ACC112 (cell line): ENCODE measurements at regions not wholly inside any gene's neighbourhood (a gene's known extent, or its start where the extent isn't known, plus 50 kb on each side); places are given as distances from the start of the nearest gene placed in this dataset.

Source experiments
- H2AFZ ChIP-seq: fragments of 200-600 bp; sonication (generic); one replicate; pipeline ENCODE4 v1.6.0; 2017; ENCODE audit warnings: antibody characterized with exemption, low read length; ENCODE audit not compliant: unreplicated experiment
- H3K27ac ChIP-seq: fragments of 200-600 bp; sonication (generic); 2 replicates; pipeline ENCODE4 v1.5.1; 2014; ENCODE audit warnings: low read depth, mild to moderate bottlenecking, antibody characterized with exemption, low read length, moderate library complexity
- H3K27me3 ChIP-seq: fragments of 200-600 bp; sonication (generic); 2 replicates; pipeline ENCODE4 v1.6.1; 2014; ENCODE audit warnings: mild to moderate bottlenecking, antibody characterized with exemption, low read length, moderate library complexity, mixed read lengths; ENCODE audit not compliant: insufficient read depth
- H3K36me3 ChIP-seq: fragments of 200-600 bp; sonication (generic); 2 replicates; pipeline ENCODE4 v1.6.1; 2016; ENCODE audit warnings: mild to moderate bottlenecking, antibody characterized with exemption, low read length, moderate library complexity, mixed read lengths; ENCODE audit not compliant: insufficient read depth
- H3K4me1 ChIP-seq: fragments of 200-600 bp; sonication (generic); one replicate; pipeline ENCODE4 v1.6.1; 2016; ENCODE audit warnings: low read length, mixed read lengths; ENCODE audit not compliant: insufficient read depth, unreplicated experiment, control insufficient read depth
- H3K4me3 ChIP-seq: fragments of 200-600 bp; sonication (generic); 2 replicates; pipeline ENCODE4 v1.5.1; 2014; ENCODE audit warnings: mild to moderate bottlenecking, low read depth, low read length
- H3K79me2 ChIP-seq: fragments of 200-600 bp; sonication (generic); one replicate; pipeline ENCODE4 v1.6.0; 2016; ENCODE audit warnings: low read length; ENCODE audit not compliant: control insufficient read depth, unreplicated experiment, insufficient read depth

DNA sequence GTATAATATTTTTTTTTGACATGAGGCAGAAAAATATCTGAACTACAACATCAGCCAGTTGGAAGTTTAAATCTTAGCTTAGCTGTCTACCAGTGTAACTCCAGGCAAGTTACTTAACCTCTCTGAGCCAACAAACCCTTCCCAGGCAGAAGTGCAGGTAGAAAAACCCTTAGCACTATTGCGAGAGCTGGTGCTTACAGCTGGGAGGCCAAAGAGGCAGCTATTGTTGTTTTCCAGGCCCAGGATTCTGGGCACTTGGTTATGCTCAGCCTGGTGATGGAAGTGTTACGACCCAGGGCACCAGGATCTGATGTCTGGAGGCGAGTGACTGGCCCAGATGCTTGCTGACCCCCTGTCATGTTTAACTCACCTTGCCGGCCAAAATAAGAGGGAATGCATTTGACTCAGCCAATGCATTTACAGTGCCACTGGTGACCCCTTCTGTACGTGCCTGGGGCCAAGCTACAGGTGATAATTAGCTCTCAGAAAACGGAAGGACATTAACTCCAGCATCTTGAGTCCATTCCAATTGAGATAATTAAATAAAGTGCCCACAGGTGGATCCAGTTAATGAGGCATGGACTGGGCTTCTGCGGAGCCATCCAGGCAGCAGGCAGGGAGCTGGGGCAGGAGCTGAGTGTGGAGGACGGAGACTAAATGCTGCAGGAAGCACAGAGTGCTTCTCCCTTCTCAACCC is 126.5 kb upstream of the HABP2 start:
- Histone ChIP-seq H3K36me3 (no peaks in the 10 kb centered on the region), H3K4me3 (no peak overlapping the region), H3K4me1 (no peaks in the 10 kb centered on the region), H2AFZ (no peak overlapping the region), H3K27me3 (peaks cover 93% of the 10 kb centered on the region), H3K79me2 (no peaks in the 10 kb centered on the region), H3K27ac (no peak overlapping the region)

DNA sequence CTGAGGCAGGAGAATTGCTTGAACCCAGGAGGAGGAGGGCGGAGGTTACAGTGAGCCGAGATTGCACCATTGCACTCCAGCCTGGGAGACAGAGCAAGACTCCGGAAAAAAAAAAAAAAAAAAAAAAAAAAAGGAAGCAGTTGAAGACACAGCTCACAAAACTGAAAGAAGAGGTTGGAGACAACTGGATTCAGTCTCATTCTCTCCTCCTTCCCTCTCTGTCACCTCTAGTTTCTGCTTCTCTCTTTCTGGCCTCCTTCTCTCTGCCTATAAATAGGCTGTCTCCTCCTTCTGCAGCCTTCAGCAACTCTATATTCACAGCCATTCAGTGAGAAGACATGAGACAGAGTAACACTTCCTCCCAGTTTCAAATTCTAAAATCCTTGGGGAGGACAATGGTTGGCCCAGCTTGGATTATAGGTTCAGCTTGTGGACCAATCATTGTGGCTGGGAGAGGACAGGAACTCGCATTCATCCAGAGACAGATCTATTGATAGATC is 125.6 kb upstream of the HABP2 start:
- no peak overlapping the region for H3K4me3 ChIP-seq
- peaks cover 94% of the 10 kb centered on the region for H3K27me3 ChIP-seq
- no peak overlapping the region for H2AFZ ChIP-seq

DNA sequence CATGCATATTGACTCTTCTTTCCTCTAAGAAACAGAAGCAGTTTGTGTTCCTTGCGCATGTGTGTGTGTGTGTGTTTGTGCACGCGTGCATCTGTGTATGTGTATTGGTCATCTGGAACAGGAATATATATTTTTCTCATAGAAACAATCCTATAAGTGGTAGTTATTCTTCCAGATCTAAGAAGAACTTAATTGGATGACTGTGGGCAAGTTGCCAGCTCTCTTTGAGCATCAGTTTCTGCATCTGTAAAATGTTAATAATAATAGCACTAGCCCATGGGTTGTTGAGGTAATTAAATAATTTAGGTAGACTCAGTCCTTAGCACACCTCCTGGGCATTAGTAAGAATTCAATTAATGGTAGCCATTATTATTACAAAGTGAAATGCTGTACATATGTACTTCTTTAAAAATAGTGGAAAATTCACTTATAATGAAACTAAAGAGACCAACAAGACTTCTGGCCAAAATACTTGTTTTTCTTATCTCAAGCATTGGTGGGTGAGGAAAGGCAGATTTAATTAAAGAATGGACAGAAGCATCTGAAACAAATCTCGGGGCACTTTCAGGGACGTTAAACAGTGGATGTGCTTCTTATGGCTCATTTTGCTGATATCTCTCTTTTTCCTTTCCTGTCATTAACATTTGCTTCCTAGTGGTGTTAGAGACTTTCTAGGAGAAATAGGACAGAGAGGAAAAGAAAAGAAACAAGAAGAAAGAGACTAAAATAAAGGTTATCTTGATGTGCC is 124.9 kb upstream of the HABP2 start:
- Histone ChIP-seq H3K4me3 (no peak overlapping the region), H3K4me1 (no peaks in the 10 kb centered on the region), H2AFZ (no peak overlapping the region), H3K36me3 (no peaks in the 10 kb centered on the region), H3K79me2 (no peaks in the 10 kb centered on the region), H3K27me3 (peaks cover 94% of the 10 kb centered on the region), H3K27ac (no peak overlapping the region)

More for the DNA sequence above, 125.6 kb upstream of the HABP2 start:
- Histone ChIP-seq H3K4me1 (no peaks in the 10 kb centered on the region), H3K27ac (no peak overlapping the region), H3K36me3 (no peaks in the 10 kb centered on the region), H3K79me2 (no peaks in the 10 kb centered on the region)

DNA sequence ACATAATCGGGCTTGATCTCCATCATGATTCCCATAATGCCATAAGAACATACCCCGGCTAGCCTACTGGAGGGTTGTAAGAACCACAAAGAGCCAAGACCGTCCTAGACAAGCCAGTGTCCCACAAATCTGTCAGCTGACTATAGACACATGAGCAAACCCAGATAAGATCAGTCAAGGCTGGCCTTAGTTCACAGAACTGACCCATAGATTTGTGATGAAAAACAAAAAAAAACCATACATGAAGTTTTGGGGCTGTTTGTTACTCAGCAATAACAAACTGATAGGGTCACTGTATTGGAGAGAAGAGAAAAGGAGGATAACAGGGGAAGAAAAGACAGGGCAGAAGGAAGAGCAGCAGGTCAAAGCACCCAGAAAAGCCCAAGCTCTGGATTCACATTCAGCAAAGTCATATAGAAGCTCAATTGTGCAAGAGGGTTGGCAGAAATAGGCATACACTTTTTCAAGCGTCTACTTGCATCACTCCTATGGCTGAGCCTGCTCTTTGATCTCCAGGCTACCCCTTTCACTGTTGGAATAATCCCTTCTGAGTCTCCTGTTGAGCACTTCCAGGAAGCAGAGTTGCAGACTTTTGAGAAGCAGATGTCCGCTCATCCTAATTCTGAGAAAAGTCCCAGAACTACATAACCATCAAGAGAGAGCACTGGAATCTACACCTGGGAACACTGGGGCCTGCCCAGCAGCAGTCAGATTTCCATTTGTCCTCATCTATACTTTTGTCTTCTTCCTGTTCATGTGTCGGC is 122.0 kb upstream of the HABP2 start:
- no peaks in the 10 kb centered on the region for H3K4me1 ChIP-seq
- H3K27me3 ChIP-seq: peaks cover 81% of the 10 kb centered on the region
- H2AFZ ChIP-seq: no peak overlapping the region
- no peaks in the 10 kb centered on the region for H3K36me3 ChIP-seq
- H3K4me3 ChIP-seq: no peak overlapping the region
- no peak overlapping the region for H3K27ac ChIP-seq
- H3K79me2 ChIP-seq: no peaks in the 10 kb centered on the region

DNA sequence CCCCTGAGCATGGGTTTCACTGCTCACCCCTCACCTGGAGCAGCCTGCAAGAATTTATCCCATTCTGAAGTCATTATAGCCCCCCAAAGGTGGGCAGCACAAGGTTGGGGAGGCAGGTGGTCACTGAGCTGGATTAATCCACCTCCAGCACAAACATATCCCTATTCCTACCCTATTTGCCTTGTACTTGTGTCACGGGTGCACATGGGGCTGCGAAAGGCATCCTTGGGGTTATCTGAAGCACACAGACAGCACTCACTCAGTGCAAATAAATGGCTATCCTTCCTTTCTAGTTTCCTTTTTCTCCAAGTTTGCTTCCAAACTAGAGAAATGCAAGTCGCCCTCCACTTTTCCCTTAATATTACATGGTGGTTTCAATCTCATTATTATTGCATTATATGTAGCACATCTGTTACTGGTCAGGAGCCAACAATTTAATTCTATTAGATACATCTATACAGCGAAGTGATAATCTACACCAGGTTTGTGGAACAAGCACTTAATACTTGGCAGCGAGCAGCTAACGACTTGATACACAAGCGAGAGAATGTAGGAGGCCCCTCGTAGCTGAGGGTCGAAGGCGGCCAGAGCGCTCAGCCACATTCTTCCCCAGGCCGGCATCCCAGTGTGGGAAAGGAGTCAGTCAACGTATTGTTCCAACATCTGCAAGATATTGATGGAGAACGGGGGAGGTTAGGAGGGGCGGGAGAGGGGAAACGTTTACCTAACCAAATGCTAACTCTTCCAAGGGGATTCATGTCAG is 121.3 kb upstream of the HABP2 start:
- Histone ChIP-seq H3K79me2 (no peaks in the 10 kb centered on the region), H3K4me1 (no peaks in the 10 kb centered on the region), H2AFZ (no peak overlapping the region), H3K36me3 (no peaks in the 10 kb centered on the region), H3K4me3 (no peak overlapping the region), H3K27me3 (peaks cover 81% of the 10 kb centered on the region), H3K27ac (no peak overlapping the region)

DNA sequence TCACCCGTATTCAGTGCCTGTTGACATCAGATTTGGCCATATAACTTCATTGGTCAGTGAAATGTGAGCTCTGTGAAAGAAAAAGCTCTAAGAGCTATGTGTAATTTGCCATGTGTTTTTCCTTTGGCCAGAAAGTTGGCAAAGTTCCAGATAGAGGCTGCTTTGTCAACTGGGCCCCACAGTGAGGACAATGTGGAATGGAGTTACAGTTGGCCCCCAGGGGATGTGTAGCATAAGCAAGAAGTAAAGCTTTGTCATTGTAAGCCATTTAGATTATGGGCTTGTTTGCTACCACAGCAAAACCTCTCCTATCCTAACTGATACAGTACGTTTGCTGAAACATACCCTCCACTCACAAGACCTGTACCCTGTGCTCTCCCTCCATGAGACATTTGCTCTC is 119.1 kb upstream of the HABP2 start:
- Histone ChIP-seq H3K27ac (no peak overlapping the region), H2AFZ (no peak overlapping the region), H3K79me2 (no peaks in the 10 kb centered on the region), H3K27me3 (peaks cover 80% of the 10 kb centered on the region), H3K4me1 (no peaks in the 10 kb centered on the region), H3K36me3 (no peaks in the 10 kb centered on the region), H3K4me3 (no peak overlapping the region)

DNA sequence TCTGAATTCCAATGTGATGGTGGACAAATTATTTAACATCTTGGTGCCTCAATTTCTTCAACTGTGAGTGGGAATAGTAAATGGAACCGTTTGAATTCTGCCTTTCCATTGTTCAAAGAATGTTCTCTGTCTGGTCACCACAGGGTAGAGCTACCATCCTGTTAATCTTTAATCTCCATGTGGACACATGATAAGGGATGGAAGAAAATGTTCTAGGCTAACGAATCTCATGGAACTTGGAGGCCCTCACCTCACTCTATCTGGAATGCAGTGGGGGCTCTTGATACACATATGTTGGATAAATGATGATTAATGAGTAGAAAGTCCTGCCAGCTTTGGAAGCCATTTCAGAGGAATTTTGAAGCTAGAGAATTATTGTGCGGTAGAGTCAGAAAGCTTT is 118.5 kb upstream of the HABP2 start:
- Histone ChIP-seq H3K4me1 (no peaks in the 10 kb centered on the region), H3K27me3 (peaks cover 75% of the 10 kb centered on the region), H2AFZ (no peak overlapping the region), H3K4me3 (no peak overlapping the region), H3K27ac (no peak overlapping the region), H3K36me3 (no peaks in the 10 kb centered on the region), H3K79me2 (no peaks in the 10 kb centered on the region)

DNA sequence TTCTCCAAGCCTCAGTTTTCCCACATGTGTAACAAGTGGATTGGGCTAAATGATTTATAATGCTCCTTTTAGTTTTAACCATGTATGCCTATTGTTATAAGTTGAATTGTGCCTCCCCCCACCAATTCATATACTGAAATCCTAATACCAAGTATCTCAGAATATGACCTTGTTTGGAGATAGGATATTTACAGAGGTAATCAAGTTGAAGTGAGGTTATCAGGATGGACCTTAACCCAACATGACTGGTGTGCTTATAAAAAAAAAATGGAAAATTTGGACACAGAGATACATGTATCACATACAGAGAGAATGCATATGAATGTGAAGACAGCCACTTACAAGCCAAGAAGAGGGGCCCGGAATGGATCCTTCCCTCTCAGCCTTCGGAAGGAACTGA is 117.9 kb upstream of the HABP2 start:
- no peak overlapping the region for H2AFZ ChIP-seq
- no peaks in the 10 kb centered on the region for H3K79me2 ChIP-seq
- no peak overlapping the region for H3K4me3 ChIP-seq
- no peaks in the 10 kb centered on the region for H3K36me3 ChIP-seq
- no peak overlapping the region for H3K27ac ChIP-seq
- no peaks in the 10 kb centered on the region for H3K4me1 ChIP-seq
- H3K27me3 ChIP-seq: peaks cover 68% of the 10 kb centered on the region

DNA sequence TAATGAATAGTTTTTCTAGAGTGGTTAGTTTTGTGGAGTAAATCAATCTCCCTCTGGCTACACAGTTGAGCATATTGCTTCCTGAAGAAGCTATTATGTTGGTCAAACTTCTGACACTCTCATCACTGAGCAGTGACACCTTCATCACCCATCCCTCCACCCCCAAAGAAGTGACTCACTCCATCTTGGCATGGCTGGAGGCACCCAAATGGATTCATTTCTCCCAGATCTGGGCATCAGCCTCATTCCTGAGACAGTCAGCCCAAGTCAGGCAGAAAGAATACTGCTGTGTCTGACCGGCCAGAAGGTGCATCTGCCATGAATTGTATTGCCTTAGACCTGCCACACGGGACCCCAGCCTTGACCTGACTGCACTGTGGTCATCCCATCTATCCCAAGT is 117.0 kb upstream of the HABP2 start:
- Histone ChIP-seq H3K4me1 (no peaks in the 10 kb centered on the region), H2AFZ (no peak overlapping the region), H3K4me3 (no peak overlapping the region), H3K79me2 (no peaks in the 10 kb centered on the region), H3K36me3 (no peaks in the 10 kb centered on the region), H3K27ac (no peak overlapping the region), H3K27me3 (peaks cover 63% of the 10 kb centered on the region)

DNA sequence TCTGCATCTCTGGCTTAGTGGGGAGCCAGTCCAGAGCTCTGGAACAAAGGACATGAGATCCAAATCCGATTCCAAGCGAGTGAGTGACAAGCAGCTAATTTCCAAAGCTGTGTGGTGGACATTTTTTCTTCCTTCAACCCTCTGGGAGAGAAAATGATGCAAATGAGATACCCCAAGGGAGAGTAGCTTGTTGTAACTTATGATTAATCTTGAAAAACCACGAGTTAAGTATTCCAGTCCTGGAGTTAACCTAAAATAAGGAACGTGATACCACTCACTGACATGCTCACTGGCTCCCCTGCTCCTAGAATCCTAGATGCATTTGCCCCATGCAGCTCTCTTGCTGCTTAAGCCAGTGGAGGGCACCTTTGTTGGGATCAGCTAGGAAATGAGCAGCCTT is 116.0 kb upstream of the HABP2 start:
- H3K79me2 ChIP-seq: no peaks in the 10 kb centered on the region
- H2AFZ ChIP-seq: no peak overlapping the region
- H3K4me1 ChIP-seq: no peaks in the 10 kb centered on the region
- H3K27me3 ChIP-seq: peaks cover 53% of the 10 kb centered on the region
- no peak overlapping the region for H3K4me3 ChIP-seq
- no peaks in the 10 kb centered on the region for H3K36me3 ChIP-seq
- H3K27ac ChIP-seq: no peak overlapping the region
